Smooth muscle cell (in vitro differentiated cells): ENCODE measurements at regions not wholly inside any gene's neighbourhood (a gene's known extent, or its start where the extent isn't known, plus 50 kb on each side); places are given as distances from the start of the nearest gene placed in this dataset.

Experiments
- DNase-seq: peaks from one replicate; lab custom pipeline; 2025; ENCODE audit not compliant: unreplicated experiment; lab: John Stamatoyannopoulos, UW
- H2AFZ ChIP-seq: fragments of 200-600 bp; sonication (generic); 2 replicates; pipeline ENCODE4 v1.6.0; 2016; ENCODE audit warnings: antibody characterized with exemption, low read depth, mild to moderate bottlenecking
- H3F3A ChIP-seq: fragments of 200-600 bp; sonication (generic); 2 replicates; pipeline ENCODE4 v1.6.0; 2017; ENCODE audit warnings: antibody characterized with exemption, low read depth
- H3K27ac ChIP-seq: fragments of 200-600 bp; sonication (generic); 2 replicates; pipeline ENCODE4 v1.5.1; 2016; ENCODE audit warnings: low read depth, mild to moderate bottlenecking
- H3K27me3 ChIP-seq: fragments of 200-600 bp; sonication (generic); 2 replicates; pipeline ENCODE4 v1.6.1; 2016; ENCODE audit warnings: low read depth, mild to moderate bottlenecking
- H3K36me3 ChIP-seq: fragments of 200-600 bp; sonication (generic); 2 replicates; pipeline ENCODE4 v1.5.1; 2016; ENCODE audit warnings: low read depth
- H3K4me1 ChIP-seq: fragments of 200-600 bp; sonication (generic); 2 replicates; pipeline ENCODE4 v1.5.1; 2016; ENCODE audit warnings: low read depth
- H3K4me2 ChIP-seq: fragments of 200-600 bp; sonication (generic); 2 replicates; pipeline ENCODE4 v1.6.0; 2016; ENCODE audit warnings: mild to moderate bottlenecking
- H3K4me3 ChIP-seq: fragments of 200-600 bp; sonication (generic); 2 replicates; pipeline ENCODE4 v1.5.1; 2016; ENCODE audit warnings: mild to moderate bottlenecking
- H3K79me2 ChIP-seq: fragments of 200-600 bp; sonication (generic); 2 replicates; pipeline ENCODE4 v1.6.0; 2016; ENCODE audit warnings: low read depth, mild to moderate bottlenecking
- H3K9ac ChIP-seq: fragments of 200-600 bp; sonication (generic); 2 replicates; pipeline ENCODE4 v1.6.0; 2016; ENCODE audit warnings: low read depth
- H3K9me3 ChIP-seq: fragments of 200-600 bp; sonication (generic); replicated peaks from 2 replicates; pipeline ENCODE4 v1.5.1; 2016; ENCODE audit warnings: low read depth
- H4K20me1 ChIP-seq: fragments of 200-600 bp; sonication (generic); 2 replicates; pipeline ENCODE4 v1.6.0; 2016; ENCODE audit warnings: low read depth
- CTCF ChIP-seq: fragments of 200-600 bp; sonication (generic); IDR thresholded peaks from 2 replicates; pipeline ENCODE4 v1.5.1; 2017; ENCODE audit warnings: borderline replicate concordance, mild to moderate bottlenecking, antibody characterized with exemption; ENCODE audit not compliant: insufficient read depth, poor library complexity, severe bottlenecking
- WGBS: methylation state at CpG from one replicate; pipeline ENCODE4 v1.1.7; 2016; ENCODE audit warnings: low lambda C conversion rate; 5-methylcytosine and 5-hydroxymethylcytosine counted together

GRCh38 chr20:22446613-22447446 lies 137.5 kb downstream of the FOXA2 start:
- H3K9ac ChIP-seq = no peak overlapping the region
- no peak for TF ChIP-seq CTCF
- no peak overlapping the region for H3K4me2 ChIP-seq
- no peaks in the 10 kb centered on the region for H3F3A ChIP-seq
- peaks cover 25% of the 10 kb centered on the region for H3K4me1 ChIP-seq
- no peak overlapping the region for H2AFZ ChIP-seq
- DNase-seq = no peak
- H3K27me3 ChIP-seq = peaks cover 58% of the 10 kb centered on the region
- H3K79me2 ChIP-seq = no peaks in the 10 kb centered on the region
- no peak overlapping the region for H3K27ac ChIP-seq
- no peaks in the 10 kb centered on the region for H3K36me3 ChIP-seq
- no peaks in the 10 kb centered on the region for H3K9me3 ChIP-seq
- H4K20me1 ChIP-seq = no peaks in the 10 kb centered on the region
- WGBS = 76% methylated on average over 5 of the region's 5 CpGs
- no peak overlapping the region for H3K4me3 ChIP-seq

DNA sequence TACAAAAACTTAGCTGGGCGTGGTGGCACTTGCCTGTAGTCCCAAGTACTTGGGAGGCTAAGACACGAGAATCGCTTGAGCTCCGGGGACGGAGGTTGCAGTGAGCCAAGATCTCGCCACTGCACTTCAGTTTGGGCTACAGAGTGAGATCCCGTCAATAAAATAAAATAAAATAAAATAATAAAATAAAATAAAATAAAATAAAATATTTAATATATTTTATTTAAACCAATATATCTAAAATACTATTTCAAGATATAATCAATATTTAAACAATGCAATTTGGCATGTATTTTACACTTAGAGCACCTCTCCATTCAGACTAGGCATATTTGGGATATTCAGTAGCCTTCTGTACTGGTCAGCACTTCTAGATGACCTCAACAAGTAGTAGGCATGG lies 142.1 kb downstream of the FOXA2 start:
- Histone ChIP-seq H2AFZ (no peak overlapping the region), H3F3A (no peaks in the 10 kb centered on the region), H3K27ac (no peak overlapping the region), H3K27me3 (peaks cover 20% of the 10 kb centered on the region), H3K4me2 (no peak overlapping the region), H3K9me3 (no peaks in the 10 kb centered on the region), H3K4me1 (peaks cover 11% of the 10 kb centered on the region), H3K9ac (no peak overlapping the region), H3K79me2 (no peaks in the 10 kb centered on the region), H3K4me3 (no peak overlapping the region), H4K20me1 (no peaks in the 10 kb centered on the region), H3K36me3 (no peaks in the 10 kb centered on the region)
- DNase-seq = no peak
- no peak for TF ChIP-seq CTCF
- 92% methylated on average over 7 of the region's 7 CpGs for WGBS

DNA sequence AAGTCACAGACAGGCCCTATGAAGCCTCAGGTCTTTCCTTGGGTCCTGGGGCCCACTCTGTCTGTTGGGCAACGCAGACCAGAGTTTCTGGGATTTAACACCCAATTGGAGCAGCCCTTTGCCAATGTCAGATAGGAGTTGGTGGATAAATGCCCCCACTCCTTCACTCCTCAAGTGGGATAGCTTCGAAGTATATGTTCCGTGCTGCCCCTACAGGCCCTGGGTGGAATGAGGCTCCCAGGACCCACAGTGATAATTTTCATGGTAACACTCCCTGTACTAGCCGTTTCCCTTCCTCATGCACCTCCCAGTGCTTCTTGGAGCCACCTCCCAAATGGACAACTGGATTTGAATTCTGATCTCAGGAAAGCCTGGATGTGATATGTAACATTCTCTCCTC lies 145.4 kb downstream of the FOXA2 start:
- no peak for DNase-seq
- no peaks in the 10 kb centered on the region for H3K36me3 ChIP-seq
- H4K20me1 ChIP-seq = no peaks in the 10 kb centered on the region
- H3K4me3 ChIP-seq = no peak overlapping the region
- H3K79me2 ChIP-seq = no peaks in the 10 kb centered on the region
- no peak overlapping the region for H3K9ac ChIP-seq
- H3K4me2 ChIP-seq = no peak overlapping the region
- H3F3A ChIP-seq = no peaks in the 10 kb centered on the region
- 67% methylated on average over 4 of the region's 4 CpGs for WGBS
- H2AFZ ChIP-seq = no peak overlapping the region
- peaks cover 8% of the 10 kb centered on the region for H3K4me1 ChIP-seq
- peaks cover 25% of the 10 kb centered on the region for H3K27me3 ChIP-seq
- no peak overlapping the region for H3K27ac ChIP-seq
- TF ChIP-seq CTCF = no peak
- no peaks in the 10 kb centered on the region for H3K9me3 ChIP-seq

GRCh38 chr20:22438346-22438745 lies 146.0 kb downstream of the FOXA2 start:
- Histone ChIP-seq H3K36me3 (no peaks in the 10 kb centered on the region), H3K79me2 (no peaks in the 10 kb centered on the region), H3K4me1 (peaks cover 8% of the 10 kb centered on the region), H3K27me3 (peaks cover 23% of the 10 kb centered on the region), H2AFZ (no peak overlapping the region), H3K9me3 (no peaks in the 10 kb centered on the region), H3K4me3 (no peak overlapping the region), H3K27ac (no peak overlapping the region), H3F3A (no peaks in the 10 kb centered on the region), H3K9ac (no peak overlapping the region), H3K4me2 (no peak overlapping the region), H4K20me1 (no peaks in the 10 kb centered on the region)
- DNase-seq = no peak
- TF ChIP-seq CTCF = no peak
- 73% methylated on average over 6 of the region's 6 CpGs for WGBS
